ENCODE measurements at regions not wholly inside any gene's neighbourhood (a gene's known extent, or its start where the extent isn't known, plus 50 kb on each side); places are given as distances from the start of the nearest gene placed in this dataset.

DNA sequence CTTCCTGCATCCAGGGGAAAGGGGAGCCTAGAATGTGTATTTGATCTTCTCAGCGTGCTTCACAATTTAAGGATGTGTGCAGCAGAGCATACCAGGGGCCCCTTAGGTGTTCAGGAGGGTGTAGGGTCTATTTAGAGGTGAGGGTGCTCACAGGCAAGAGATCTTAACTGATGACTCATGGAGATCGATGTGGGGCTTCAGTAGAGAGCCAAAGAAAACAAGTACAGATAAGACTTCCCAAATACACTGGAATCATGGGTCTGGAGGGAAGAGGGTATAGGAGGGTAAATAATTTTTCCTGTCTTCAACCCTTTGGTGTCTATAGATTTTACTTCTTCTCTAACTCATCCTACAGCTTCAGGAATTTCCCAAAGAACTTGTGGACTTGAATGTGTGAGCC lies 170.2 kb upstream of the LRRC3B start:
- TF ChIP-seq, protein P1, sequence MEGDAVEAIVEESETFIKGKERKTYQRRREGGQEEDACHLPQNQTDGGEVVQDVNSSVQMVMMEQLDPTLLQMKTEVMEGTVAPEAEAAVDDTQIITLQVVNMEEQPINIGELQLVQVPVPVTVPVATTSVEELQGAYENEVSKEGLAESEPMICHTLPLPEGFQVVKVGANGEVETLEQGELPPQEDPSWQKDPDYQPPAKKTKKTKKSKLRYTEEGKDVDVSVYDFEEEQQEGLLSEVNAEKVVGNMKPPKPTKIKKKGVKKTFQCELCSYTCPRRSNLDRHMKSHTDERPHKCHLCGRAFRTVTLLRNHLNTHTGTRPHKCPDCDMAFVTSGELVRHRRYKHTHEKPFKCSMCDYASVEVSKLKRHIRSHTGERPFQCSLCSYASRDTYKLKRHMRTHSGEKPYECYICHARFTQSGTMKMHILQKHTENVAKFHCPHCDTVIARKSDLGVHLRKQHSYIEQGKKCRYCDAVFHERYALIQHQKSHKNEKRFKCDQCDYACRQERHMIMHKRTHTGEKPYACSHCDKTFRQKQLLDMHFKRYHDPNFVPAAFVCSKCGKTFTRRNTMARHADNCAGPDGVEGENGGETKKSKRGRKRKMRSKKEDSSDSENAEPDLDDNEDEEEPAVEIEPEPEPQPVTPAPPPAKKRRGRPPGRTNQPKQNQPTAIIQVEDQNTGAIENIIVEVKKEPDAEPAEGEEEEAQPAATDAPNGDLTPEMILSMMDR (IDR thresholded peaks at IDR 0.05) = no peak
- TF ChIP-seq POLR2A (IDR thresholded peaks at IDR 0.05) = no peak
- no peak for TF ChIP-seq POLR2AphosphoS5 (IDR thresholded peaks at IDR 0.05; ENCODE audit: insufficient read depth in 1 of 2, low read depth in 1 of 2)

Data from vagina (tissue), 2 donors.